Keratinocyte (primary cell): ENCODE measurements at regions not wholly inside any gene's neighbourhood (a gene's known extent, or its start where the extent isn't known, plus 50 kb on each side); places are given as distances from the start of the nearest gene placed in this dataset.

Source experiments
- CTCF ChIP-seq, 3 experiments: IDR thresholded peaks in 1 of 3; conservative IDR thresholded peaks in 1 of 3; optimal IDR thresholded peaks in 1 of 3; 2 replicates in 2 of 3; 3 replicates in 1 of 3; pipeline versions ENCODE3 to v1.5.1; 2011; ENCODE audit warnings: low read length in 3 of 3, mild to moderate bottlenecking in 3 of 3, moderate library complexity in 2 of 3, control low read depth in 1 of 3, inconsistent platforms in 1 of 3; ENCODE audit not compliant: insufficient read depth in 2 of 3; ENCODE audit errors: extremely low read depth in 1 of 3
- EZH2 ChIP-seq: IDR thresholded peaks from one replicate; pipeline ENCODE4 v1.6.1; 2012; ENCODE audit warnings: inconsistent platforms, mild to moderate bottlenecking, low read length, moderate library complexity

- TF ChIP-seq CTCF (optimal IDR thresholded peaks at IDR 0.05 in 1 of 3, IDR thresholded peaks at IDR 0.05 in 1 of 3, conservative IDR thresholded peaks at IDR 0.05 in 1 of 3; ENCODE audit: extremely low read depth in 1 of 3, insufficient read depth in 2 of 3, low read length in 3 of 3) (no peak), EZH2 (no peak)
These were observed 313.5 kb downstream of the ALG10 start for GRCh38 chr12:34335819-34336262.
